HG02852 (cell line): ENCODE measurements at regions not wholly inside any gene's neighbourhood (a gene's known extent, or its start where the extent isn't known, plus 50 kb on each side); places are given as distances from the start of the nearest gene placed in this dataset.

Experiments used
- ATAC-seq: cut with Tn5 transposase; IDR thresholded peaks from one replicate; pipeline ENCODE4 v1.9.1; 2021; ENCODE audit warnings: mild to moderate bottlenecking, moderate library complexity; ENCODE audit not compliant: unreplicated experiment

DNA sequence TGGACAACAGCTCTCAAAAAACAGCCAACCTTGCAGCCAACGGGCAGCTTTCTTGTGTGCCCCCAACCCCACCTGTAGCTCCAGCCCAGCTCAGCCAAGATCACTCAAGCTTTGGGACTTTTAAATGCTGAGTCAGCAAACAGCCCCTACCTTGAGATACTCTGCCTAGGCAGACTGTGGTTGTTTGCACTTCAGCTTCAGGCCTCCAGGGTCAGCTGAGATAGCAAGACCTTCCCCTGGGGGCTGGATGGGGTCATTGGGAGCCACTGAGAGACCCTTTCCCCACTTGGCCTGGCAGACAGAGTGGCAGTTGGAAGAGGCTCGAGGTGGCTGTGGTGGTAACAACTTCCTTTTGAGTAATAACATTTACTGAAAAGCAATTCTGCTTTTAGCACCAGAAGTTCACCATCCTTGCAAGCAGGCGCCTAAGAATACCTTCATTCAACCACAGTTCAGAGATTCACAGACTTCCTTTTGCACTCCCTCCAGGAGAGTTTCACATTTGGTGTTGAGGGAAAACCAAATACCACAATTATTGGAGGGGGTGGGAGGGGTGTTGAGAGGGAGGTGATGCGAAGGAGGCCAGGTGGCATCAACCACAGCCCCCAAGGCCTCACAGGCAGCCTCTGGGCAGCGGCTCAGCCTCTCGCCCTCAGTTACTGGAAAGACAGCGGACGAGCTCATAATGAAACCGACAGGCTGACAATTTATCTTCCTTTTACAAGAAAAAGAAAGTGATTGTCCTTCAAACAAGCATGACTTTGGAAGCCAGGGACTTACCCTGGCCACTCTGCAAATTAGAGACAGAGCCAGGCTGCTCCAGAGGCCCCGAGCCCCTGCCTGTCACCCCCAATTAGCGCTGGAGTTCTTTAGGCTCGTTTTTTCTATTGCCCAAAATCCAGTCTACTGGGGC, 148.1 kb downstream of the CEBPB start:
- ATAC-seq, result peak; percentile 68

DNA sequence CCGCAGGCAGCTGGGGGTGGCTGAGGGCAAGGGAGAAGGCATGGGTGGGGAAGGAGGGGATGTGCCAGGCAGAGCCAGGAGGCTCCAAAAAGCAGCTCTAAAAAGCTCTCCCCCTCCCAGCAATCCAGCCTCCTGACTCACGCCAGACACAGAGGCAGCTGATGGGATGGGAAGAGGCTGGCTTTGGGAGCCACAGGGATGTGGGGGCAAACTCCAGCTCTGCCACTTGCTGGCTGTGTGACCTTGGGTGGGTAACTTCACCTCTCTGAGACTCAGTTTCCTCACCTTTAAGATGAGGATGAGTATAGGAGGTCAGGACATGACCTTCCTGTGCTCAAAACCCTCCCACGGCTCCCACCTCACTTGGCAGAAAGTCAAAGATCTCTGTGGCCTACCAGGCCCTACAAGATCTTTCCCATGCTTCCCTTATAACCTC, 148.9 kb downstream of the CEBPB start:
- ATAC-seq, result no peak

GRCh38 chr20:50340541-50340940, 149.9 kb downstream of the CEBPB start:
- no peak for ATAC-seq

DNA sequence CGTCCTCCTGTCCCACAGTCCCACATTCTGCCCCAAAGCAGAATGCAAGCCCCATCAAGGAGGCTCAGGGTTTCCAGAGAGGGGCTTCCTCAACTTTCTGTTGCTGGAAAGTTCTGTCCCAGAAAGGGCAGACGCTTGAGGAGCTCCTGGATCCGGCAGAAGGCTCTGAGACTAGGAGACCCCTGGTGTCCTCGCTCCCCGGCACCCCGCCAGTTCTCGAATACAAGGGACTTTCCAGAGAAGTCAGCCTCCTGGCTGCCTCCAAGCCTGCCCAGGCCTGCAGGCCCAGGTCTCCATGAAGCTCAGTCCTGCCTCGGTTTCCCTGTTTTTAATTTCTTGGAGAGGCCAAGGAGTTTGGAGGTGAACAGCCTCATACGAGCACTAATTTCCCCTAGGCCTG, 150.4 kb downstream of the CEBPB start:
- ATAC-seq, result no peak

- ATAC-seq, result no peak
Measured at GRCh38 chr20:50341880-50342637, 151.4 kb downstream of the CEBPB start.

DNA sequence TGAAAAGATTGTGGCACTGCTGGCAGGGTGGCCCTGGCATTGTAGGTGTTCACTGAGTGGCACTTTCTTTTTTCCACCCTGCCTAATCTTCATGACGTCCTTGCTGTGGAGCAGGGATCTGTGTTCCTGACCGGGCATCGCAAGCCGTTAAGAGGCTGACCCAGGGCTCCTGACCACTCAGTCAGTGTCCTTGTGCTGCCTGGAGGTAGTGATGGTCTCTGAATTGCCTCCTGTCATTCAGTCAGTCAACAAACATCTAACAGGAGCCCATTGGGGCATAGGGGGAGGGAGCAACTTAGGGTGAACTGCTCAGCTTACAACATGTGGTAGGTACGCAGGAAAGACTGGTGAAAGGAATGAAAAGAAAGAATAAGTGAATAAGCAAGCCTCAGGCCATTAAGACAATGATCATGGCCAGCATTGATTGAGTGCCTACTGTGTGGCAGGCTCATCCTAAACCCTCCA, 152.0 kb downstream of the CEBPB start:
- ATAC-seq, result no peak

DNA sequence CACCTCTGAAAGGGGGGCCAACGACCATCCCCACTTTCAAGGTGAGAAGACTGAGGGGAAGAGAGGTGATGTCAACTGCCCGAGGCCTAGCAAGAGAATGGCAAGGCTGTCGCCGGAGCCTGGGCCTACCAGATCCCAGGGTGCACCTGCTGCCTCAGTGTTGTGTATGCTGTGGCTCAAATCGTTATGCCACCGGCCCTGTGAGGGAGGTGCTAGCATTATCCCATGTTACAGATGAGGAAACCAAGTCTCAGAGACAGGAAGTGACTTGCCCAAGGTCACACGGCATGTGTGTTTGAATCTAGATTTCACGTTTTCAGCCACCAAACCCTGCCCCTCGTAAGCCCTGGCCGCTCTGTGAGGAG, 152.5 kb downstream of the CEBPB start:
- no peak for ATAC-seq

DNA sequence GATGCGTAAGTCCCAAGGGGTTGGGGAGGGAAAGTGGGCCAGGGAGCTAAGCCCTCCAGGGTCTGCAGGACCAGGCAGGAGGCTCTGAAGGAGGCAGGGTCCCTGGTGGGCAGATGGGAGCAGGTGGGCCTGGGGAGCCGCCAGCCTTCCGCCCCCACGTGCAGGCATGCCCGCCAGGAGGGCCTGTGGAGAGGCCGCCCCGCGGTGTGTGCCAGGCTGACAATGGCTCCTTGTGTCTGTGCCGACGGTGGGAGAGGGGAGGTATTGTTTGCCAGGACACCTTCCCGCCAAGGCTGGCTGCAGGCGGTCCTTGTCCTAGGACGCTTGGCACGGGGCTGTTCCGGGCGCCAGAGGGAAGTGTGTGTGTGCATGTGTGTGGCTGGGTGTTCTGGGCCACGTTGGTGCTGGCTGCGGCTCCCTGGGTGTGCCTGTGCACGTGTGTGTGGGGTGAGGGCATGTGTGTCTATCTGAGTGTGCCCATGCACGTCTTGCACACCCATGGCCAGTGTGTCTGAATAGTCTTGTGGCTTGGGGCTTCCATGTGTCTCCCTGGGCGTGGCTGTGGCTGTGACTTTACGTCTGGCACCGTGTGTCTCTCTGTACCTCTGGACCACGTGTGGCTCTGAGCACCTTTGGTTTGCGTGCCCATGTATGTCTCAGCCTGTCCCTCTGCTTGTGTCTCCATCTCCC, 153.0 kb downstream of the CEBPB start:
- ATAC-seq, result no peak

DNA sequence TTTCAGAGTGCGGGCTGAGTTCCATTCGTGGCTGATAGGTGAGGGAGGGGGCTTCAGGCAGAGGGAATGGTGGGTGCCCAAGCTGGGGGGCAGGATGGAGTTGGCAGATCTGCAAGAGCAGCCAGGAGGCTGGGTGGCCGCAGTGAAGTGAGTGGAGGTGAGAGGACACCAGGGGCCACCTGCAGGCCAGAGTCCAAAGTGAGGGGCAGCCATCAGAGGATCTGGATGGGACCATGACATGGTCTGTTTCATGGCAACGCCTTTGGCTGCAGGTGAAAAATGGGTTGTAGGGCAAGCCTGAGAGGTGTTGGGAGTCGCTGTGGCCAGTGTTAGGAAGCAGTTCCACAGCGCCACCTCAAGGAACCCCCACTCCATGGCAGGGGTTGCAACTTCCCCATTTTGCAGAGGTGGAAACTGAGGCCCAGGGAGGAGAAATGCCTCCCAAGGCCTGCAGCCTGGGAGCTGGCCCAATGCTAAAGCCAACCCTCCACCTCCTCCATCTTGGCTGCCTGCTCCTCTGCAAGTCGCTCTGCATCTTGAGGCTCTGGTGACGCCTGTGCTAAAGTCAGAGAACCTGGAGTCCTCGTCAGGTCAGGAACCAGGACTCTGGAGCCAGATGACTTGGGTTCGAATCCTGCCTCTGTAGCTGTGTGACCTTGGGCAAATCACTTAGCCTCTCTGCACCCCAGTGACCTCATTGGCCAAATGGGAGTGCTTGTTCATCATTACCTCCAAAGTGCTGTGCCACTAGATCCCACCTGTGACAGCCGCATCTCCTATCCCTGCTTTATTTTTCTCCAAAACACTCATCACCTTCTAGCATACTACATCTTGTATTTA, 153.8 kb downstream of the CEBPB start:
- ATAC-seq, result no peak

GRCh38 chr20:50345712-50346373, 155.2 kb downstream of the CEBPB start:
- no peak for ATAC-seq

GRCh38 chr20:50346374-50347283, 156.0 kb downstream of the CEBPB start:
- no peak for ATAC-seq

- no peak for ATAC-seq
Measured at GRCh38 chr20:50347284-50348063, 156.8 kb downstream of the CEBPB start.

DNA sequence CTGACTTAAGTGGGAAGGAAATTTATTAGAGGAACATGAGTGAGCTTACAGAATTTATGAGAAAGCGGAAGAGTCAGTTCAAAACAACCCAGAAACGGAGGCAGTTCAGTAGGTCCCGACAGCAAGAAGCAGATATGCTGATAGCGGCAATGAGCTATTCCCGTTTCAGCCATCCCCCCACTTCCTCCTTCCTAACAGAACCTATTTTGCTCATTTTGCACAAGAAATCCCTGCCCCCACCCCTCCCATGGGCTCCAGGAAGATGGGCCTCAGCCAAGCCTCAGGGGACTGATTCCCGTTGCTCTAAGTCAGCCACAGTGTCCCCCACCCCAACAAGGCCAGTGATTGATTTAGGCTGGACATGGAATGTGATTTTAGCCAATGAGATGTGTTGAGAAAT, 157.5 kb downstream of the CEBPB start:
- no peak for ATAC-seq

DNA sequence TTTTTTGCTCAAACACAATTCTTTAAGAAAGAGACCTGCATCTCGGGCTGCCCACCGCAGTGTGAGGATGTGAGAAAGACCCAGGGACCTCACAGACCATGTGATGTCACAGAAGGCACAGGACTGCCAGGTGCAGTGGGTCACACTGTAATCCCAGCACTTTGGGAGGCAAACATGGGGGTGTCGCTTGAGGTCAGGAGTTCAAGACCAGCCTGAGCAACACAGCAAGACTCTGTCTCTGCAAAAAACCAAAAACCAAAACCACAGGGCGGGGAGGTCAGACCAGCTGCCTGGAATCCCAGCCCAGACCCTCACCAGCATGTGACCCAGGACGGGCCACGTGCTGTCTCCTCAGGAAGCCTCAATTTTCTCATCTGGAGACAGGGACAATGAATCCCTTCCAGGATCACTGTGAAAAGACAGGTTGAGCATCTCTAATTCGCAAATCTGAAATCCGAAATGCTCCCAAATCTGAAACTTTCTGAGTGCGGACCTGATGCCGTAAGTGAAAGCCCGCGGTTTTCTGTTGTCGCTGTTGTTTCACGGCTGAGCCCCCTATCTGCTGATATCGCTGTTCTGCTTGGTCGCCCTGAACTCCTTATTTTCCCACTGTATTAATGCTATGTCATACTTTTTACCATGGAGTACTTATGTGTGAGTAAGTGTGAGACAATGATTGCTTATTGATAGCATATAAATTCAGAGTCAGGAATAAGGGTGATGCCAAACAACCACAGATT, 159.5 kb upstream of the PTPN1 start:
- ATAC-seq, result no peak

- no peak for ATAC-seq
Measured at GRCh38 chr20:50351541-50351940, 158.6 kb upstream of the PTPN1 start.

DNA sequence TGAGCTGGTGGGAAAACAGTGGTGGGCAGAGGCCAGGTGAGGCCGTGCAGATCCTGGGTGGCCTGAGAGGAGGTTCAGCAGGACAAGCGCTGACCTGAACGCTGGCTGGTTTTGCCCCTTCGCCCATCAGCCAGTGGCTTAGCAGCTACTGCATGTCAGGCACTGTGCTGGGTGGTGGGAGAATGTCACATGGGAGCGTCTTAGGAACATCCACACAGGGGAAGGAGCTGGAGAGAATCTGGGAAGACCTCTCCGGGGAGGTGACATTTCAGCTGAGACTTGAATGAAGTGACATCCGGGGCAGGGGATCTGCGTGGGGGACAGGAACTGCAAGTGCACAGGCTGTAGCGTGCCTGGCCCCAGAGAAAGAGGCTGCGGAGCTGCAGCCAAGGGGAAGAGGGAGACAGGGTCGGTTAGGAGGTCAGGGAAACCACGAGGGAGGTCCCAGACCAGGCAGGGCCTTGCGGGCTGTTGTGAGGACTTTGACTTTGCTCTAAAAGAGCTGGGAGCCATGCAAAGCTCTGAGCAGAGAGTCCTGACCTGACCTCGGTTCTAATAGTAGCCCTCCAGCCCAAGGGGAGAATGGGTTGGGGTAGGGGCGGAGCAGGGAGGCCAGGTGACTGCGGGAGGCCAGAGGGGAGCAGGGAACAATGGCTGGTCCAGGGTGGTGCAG, 156.8 kb upstream of the PTPN1 start:
- ATAC-seq, result no peak
